ENCODE measurements at regions not wholly inside any gene's neighbourhood (a gene's known extent, or its start where the extent isn't known, plus 50 kb on each side); places are given as distances from the start of the nearest gene placed in this dataset.
A peak's percentile ranks its signal among the peaks of the same experiment; 100 is the strongest.

- no peak for TF ChIP-seq CTCF (IDR thresholded peaks at IDR 0.05; ENCODE audit: insufficient read depth, low read depth, low read length)
- no peak overlapping the region for H3K4me3 ChIP-seq (ENCODE audit: low read depth, low read length)
- no peak for DNase-seq (ENCODE audit: low read depth)
Measured at GRCh38 chr3:106631373-106632108, 745.7 kb upstream of the CCDC54 start.

GRCh38 chr3:106635271-106635670, 742.0 kb upstream of the CCDC54 start:
- DNase-seq (ENCODE audit: low read depth) = peak; percentile 20

DNA sequence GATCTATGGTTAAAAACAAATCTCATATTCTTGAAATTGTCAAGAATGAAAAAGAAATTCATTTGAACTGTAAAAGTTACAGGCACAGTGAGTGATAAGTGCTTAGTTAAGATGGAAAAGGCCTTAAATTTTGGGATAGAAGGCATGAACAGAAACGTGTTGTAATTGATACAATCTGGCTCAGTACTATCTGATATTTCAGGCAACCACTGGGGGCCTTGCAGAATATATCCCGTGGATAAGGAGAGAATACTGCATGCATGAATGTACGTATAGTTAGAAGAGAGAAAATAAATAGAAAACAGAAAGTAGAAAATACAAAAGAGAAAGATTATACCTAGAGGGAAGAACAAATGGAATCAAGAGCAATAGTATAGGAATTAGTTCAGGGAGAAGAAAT, 741.4 kb upstream of the CCDC54 start:
- DNase-seq (ENCODE audit: low read depth) = no peak
- H3K4me3 ChIP-seq (ENCODE audit: low read depth, low read length) = no peak overlapping the region
- no peak for TF ChIP-seq CTCF (IDR thresholded peaks at IDR 0.05; ENCODE audit: insufficient read depth, low read depth, low read length)

More at GRCh38 chr3:106635271-106635670, 742.0 kb upstream of the CCDC54 start:
- TF ChIP-seq CTCF (IDR thresholded peaks at IDR 0.05; ENCODE audit: insufficient read depth, low read depth, low read length) = no peak
- H3K4me3 ChIP-seq (ENCODE audit: low read depth, low read length) = no peak overlapping the region

- no peak for DNase-seq (ENCODE audit: low read depth)
- TF ChIP-seq CTCF (IDR thresholded peaks at IDR 0.05; ENCODE audit: insufficient read depth, low read depth, low read length) = no peak
- H3K4me3 ChIP-seq (ENCODE audit: low read depth, low read length) = no peak overlapping the region
Measured at GRCh38 chr3:106640353-106640752, 736.9 kb upstream of the CCDC54 start.

GRCh38 chr3:106642161-106642560, 735.1 kb upstream of the CCDC54 start:
- no peak overlapping the region for H3K4me3 ChIP-seq (ENCODE audit: low read depth, low read length)
- TF ChIP-seq CTCF (IDR thresholded peaks at IDR 0.05; ENCODE audit: insufficient read depth, low read depth, low read length) = no peak
- no peak for DNase-seq (ENCODE audit: low read depth)

DNA sequence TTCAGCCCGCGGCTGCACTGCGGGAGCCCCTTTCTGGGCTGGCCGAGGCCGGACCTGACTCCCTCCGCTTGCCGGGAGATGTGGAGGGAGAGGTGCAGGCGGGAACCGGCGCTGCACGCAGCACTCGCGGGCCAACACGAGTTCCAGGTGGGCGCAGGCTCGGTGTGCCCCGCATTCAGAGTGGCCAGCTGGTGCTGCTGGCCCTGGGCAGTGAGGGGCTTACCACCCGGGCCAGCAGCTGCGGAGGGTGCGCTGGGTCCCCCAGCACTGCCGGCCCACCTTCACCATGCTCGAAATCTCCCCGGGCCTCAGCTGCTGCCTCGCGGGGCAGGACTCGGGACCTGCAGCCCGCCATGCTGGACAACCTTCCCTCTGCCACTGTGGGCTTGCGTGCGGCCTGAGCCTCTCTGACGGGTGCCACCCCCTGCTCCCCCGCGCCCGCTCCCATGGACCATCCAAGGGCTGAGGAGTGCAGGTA, 733.5 kb upstream of the CCDC54 start:
- DNase-seq (ENCODE audit: low read depth) = no peak
- no peak for TF ChIP-seq CTCF (IDR thresholded peaks at IDR 0.05; ENCODE audit: insufficient read depth, low read depth, low read length)
- H3K4me3 ChIP-seq (ENCODE audit: low read depth, low read length) = no peak overlapping the region
